Large intestine (tissue), 3 donors: ENCODE measurements at regions not wholly inside any gene's neighbourhood (a gene's known extent, or its start where the extent isn't known, plus 50 kb on each side); places are given as distances from the start of the nearest gene placed in this dataset.

Experiments used
- DNase-seq, 2 donors: peaks; one replicate each; pipeline versions ENCODE4 v3.0.0 to v3.0.0-alpha.2; 2013
- H3K27ac ChIP-seq: one replicate; pipeline ENCODE4 v1.5.1; 2013; ENCODE audit warnings: low read length
- H3K27me3 ChIP-seq: 2 replicates; pipeline ENCODE4 v1.6.1; 2013; ENCODE audit warnings: low read length; ENCODE audit not compliant: control insufficient read depth, insufficient read depth
- H3K36me3 ChIP-seq: 2 replicates; pipeline ENCODE4 v1.6.1; 2013; ENCODE audit warnings: low read length; ENCODE audit not compliant: control insufficient read depth, insufficient read depth
- H3K4me1 ChIP-seq: one replicate; pipeline ENCODE4 v1.6.1; 2013; ENCODE audit warnings: low read length; ENCODE audit not compliant: control insufficient read depth, insufficient read depth
- H3K4me3 ChIP-seq: one replicate; pipeline ENCODE4 v1.5.1; 2013; ENCODE audit warnings: low read length
- H3K9me3 ChIP-seq: one replicate; pipeline ENCODE4 v1.6.1; 2013; ENCODE audit warnings: mild to moderate bottlenecking, low read depth, low read length, moderate library complexity; ENCODE audit not compliant: control insufficient read depth
- WGBS: methylation state at CpG from one replicate; pipeline ENCODE4 v1.1.5; 2013; ENCODE audit warnings: low lambda C conversion rate; ENCODE audit not compliant: insufficient coverage; 5-methylcytosine and 5-hydroxymethylcytosine counted together

DNA sequence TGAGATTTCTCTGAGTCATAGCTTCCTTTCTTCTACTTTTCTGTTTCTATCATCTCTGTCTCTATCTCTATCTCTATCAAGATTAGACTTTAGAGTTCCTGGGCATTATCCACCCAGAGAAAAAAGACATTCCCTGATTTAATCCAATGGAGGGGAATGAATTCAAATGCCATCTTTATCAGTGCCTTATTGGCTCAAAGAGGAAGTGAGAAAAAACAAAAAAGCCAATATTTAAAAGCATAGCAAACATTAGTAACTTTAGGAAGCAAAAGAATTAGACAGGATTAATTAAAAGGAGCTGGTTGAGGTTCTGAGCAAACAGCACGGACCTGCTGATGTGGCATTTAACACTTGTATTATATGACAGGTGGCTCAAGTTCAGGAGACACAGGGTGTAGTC is 736.5 kb downstream of the REEP3 start:
- Histone ChIP-seq H3K9me3 (no peaks in the 10 kb centered on the region), H3K4me1 (peaks cover 3% of the 10 kb centered on the region), H3K36me3 (no peaks in the 10 kb centered on the region), H3K27ac (no peak overlapping the region), H3K27me3 (no peaks in the 10 kb centered on the region), H3K4me3 (no peak overlapping the region)
- peak; percentile 12 to 30 for DNase-seq
- WGBS = 78% methylated on average over 1 of the region's 1 CpG

DNA sequence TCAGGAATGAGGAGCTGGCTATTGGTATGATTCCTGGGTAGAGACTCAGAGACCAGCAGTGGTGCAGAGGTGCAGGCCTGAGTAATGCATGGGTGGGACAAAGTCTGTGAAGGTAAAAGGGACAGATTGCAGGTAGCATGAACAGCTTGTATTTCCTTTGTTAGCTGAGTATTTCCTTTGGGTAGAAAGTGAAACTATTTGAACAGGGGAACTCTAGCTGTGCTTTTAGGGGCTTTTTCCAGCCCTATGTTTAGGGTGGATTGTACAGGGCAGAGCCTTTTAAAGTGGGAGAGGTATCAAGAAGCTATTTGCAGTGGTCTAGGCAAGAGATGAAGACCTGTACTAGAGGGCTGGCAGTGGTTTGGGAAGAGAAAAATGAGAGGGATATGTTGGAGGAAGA is 739.9 kb downstream of the REEP3 start:
- no peaks in the 10 kb centered on the region for H3K27me3 ChIP-seq
- no peak overlapping the region for H3K27ac ChIP-seq
- no peaks in the 10 kb centered on the region for H3K9me3 ChIP-seq
- DNase-seq = peak in 1 of 2 donors; percentile 11
- no peak overlapping the region for H3K4me3 ChIP-seq
- peaks cover 3% of the 10 kb centered on the region for H3K4me1 ChIP-seq
- no peaks in the 10 kb centered on the region for H3K36me3 ChIP-seq

DNA sequence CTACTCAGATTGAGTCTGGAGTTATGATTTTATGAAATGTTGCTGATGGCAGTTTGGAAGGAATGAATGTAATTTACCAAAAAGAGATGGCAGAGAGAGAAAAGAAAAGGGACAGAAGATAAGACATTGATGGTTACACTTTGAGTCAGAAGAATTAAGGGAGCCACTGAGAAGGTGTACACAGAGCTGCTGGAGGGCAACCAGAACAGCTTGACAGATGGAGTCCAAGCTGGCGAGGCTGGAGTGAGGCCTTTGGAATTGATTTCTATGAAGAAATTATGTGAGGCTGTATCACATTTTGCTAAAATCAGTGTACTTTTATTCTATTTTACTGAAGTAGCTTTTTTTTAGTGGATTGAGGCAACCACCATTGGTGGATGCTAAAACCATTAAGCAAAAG is 740.5 kb downstream of the REEP3 start:
- H3K9me3 ChIP-seq = no peaks in the 10 kb centered on the region
- no peak for DNase-seq
- no peaks in the 10 kb centered on the region for H3K27me3 ChIP-seq
- no peak overlapping the region for H3K4me3 ChIP-seq
- H3K27ac ChIP-seq = no peak overlapping the region
- H3K4me1 ChIP-seq = peaks cover 3% of the 10 kb centered on the region
- WGBS = 100% methylated on average over 1 of the region's 1 CpG
- H3K36me3 ChIP-seq = no peaks in the 10 kb centered on the region

DNA sequence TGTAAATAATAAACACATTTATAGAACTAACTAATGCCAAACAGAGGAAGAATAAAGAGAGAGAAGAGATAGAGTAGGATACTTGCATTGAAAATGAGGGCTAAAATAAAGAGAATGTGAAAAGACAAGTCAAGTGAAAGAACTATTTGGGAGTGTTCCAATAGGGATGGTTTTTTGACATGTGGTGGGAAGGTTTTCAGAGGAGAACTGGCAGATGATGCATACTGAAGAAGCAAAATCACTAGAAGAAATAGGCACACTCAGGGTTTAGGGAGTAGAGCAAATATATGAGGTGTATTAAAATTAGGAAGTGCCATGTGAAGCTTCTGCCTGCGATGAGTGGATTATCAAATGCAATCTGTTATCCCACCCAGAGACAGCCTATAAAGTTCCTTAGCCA is 744.8 kb downstream of the REEP3 start:
- WGBS = no CpG with 5 or more reads among the region's 1 CpG
- no peak for DNase-seq
- Histone ChIP-seq H3K36me3 (no peaks in the 10 kb centered on the region), H3K27ac (no peak overlapping the region), H3K4me1 (no peaks in the 10 kb centered on the region), H3K27me3 (no peaks in the 10 kb centered on the region), H3K9me3 (no peaks in the 10 kb centered on the region), H3K4me3 (no peak overlapping the region)

- no peak for DNase-seq
- WGBS = 80% methylated on average over 2 of the region's 3 CpGs
- no peaks in the 10 kb centered on the region for H3K9me3 ChIP-seq
- no peak overlapping the region for H3K27ac ChIP-seq
- H3K4me3 ChIP-seq = no peak overlapping the region
- H3K27me3 ChIP-seq = no peaks in the 10 kb centered on the region
- H3K36me3 ChIP-seq = no peaks in the 10 kb centered on the region
- H3K4me1 ChIP-seq = no peaks in the 10 kb centered on the region
Measured at GRCh38 chr10:64271508-64271907, 750.3 kb downstream of the REEP3 start.

GRCh38 chr10:64271983-64272382 is 750.8 kb downstream of the REEP3 start:
- H3K4me1 ChIP-seq = no peaks in the 10 kb centered on the region
- no peak for DNase-seq
- no peaks in the 10 kb centered on the region for H3K27me3 ChIP-seq
- no peaks in the 10 kb centered on the region for H3K36me3 ChIP-seq
- no peak overlapping the region for H3K4me3 ChIP-seq
- H3K9me3 ChIP-seq = no peaks in the 10 kb centered on the region
- H3K27ac ChIP-seq = no peak overlapping the region
- WGBS = 80% methylated on average over 2 of the region's 3 CpGs

GRCh38 chr10:64275001-64275400 is 753.8 kb downstream of the REEP3 start:
- Histone ChIP-seq H3K4me3 (no peak overlapping the region), H3K36me3 (no peaks in the 10 kb centered on the region), H3K27ac (no peak overlapping the region), H3K9me3 (no peaks in the 10 kb centered on the region), H3K27me3 (no peaks in the 10 kb centered on the region), H3K4me1 (no peaks in the 10 kb centered on the region)
- DNase-seq = no peak

DNA sequence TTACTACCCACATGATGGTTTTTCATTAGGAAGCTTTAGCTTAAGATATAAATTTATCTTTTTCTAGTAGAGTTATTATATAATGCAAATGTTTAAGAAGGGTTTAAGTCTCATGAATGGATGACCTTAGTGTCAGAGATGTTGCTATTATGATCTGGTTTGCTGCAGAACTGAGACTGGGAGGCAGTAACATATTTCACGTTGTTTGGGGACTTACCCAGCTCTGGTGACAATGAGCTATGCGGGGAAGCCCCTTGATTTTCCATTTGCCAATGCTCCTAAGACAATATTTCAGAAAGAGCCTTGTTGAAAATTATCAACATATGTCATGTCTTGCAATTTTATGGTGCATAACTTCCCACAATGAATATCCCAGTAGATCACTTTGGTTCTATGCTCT is 754.6 kb downstream of the REEP3 start:
- Histone ChIP-seq H3K27me3 (no peaks in the 10 kb centered on the region), H3K27ac (no peak overlapping the region), H3K4me1 (no peaks in the 10 kb centered on the region), H3K4me3 (no peak overlapping the region), H3K9me3 (no peaks in the 10 kb centered on the region), H3K36me3 (no peaks in the 10 kb centered on the region)
- no CpG with 5 or more reads among the region's 2 CpGs for WGBS
- no peak for DNase-seq

- DNase-seq = no peak
Measured at GRCh38 chr10:64277536-64277935, 756.3 kb downstream of the REEP3 start.

GRCh38 chr10:64283621-64284020 is 762.4 kb downstream of the REEP3 start:
- DNase-seq = no peak
- no CpG with 5 or more reads among the region's 3 CpGs for WGBS
- Histone ChIP-seq H3K27me3 (no peaks in the 10 kb centered on the region), H3K4me1 (no peaks in the 10 kb centered on the region), H3K27ac (no peak overlapping the region), H3K4me3 (no peak overlapping the region), H3K36me3 (no peaks in the 10 kb centered on the region), H3K9me3 (no peaks in the 10 kb centered on the region)

More at GRCh38 chr10:64277536-64277935, 756.3 kb downstream of the REEP3 start:
- no peaks in the 10 kb centered on the region for H3K36me3 ChIP-seq
- no peaks in the 10 kb centered on the region for H3K27me3 ChIP-seq
- H3K4me1 ChIP-seq = no peaks in the 10 kb centered on the region
- no peaks in the 10 kb centered on the region for H3K9me3 ChIP-seq
- H3K4me3 ChIP-seq = no peak overlapping the region
- no CpG with 5 or more reads among the region's 3 CpGs for WGBS
- H3K27ac ChIP-seq = no peak overlapping the region

- Histone ChIP-seq H3K27me3 (no peaks in the 10 kb centered on the region), H3K36me3 (no peaks in the 10 kb centered on the region), H3K4me1 (no peaks in the 10 kb centered on the region), H3K4me3 (no peak overlapping the region), H3K9me3 (no peaks in the 10 kb centered on the region), H3K27ac (no peak overlapping the region)
- no peak for DNase-seq
- WGBS = no CpG with 5 or more reads among the region's 2 CpGs
Measured at GRCh38 chr10:64286533-64286932, 765.3 kb downstream of the REEP3 start.
